ENCODE measurements at regions not wholly inside any gene's neighbourhood (a gene's known extent, or its start where the extent isn't known, plus 50 kb on each side); places are given as distances from the start of the nearest gene placed in this dataset.

- Histone ChIP-seq H3K9me2 (ENCODE audit: insufficient read depth, low read length) (no peaks in the 10 kb centered on the region), H2AFZ (ENCODE audit: low read length) (no peak overlapping the region), H3K79me2 (ENCODE audit: insufficient read depth, low read depth, low read length) (no peaks in the 10 kb centered on the region), H3K27ac (ENCODE audit: low read depth, low read length, poor library complexity, severe bottlenecking) (no peak overlapping the region), H3K4me2 (ENCODE audit: low read length) (no peak overlapping the region), H4K20me1 (ENCODE audit: insufficient read depth, low read length) (no peaks in the 10 kb centered on the region), H3K4me1 (ENCODE audit: insufficient read depth, low read length, poor library complexity, severe bottlenecking) (no peaks in the 10 kb centered on the region), H3K4me3 (ENCODE audit: low read depth, low read length, poor library complexity, severe bottlenecking) (no peak overlapping the region), H3K36me3 (ENCODE audit: insufficient read depth, low read length) (no peaks in the 10 kb centered on the region), H3K9me3 (ENCODE audit: low read length) (no peaks in the 10 kb centered on the region)
- no peak for TF ChIP-seq CTCF (conservative IDR thresholded peaks at IDR 0.05; ENCODE audit: low read length)
- no peak for TF ChIP-seq EZH2phosphoT487 (IDR thresholded peaks at IDR 0.05; ENCODE audit: borderline replicate concordance, low read depth, low read length)
- ChIA-PET CTCF (ENCODE audit: unreplicated experiment) (no interaction called here), POLR2A (no interaction called here)
- intact Hi-C loops (cut with micrococcal nuclease; ENCODE audit: unreplicated experiment) = no loop called here
- DNase-seq (ENCODE audit: low spot score) = no peak
- BruUV-seq (replicated peaks) = no TSS peak
These were observed 88.3 kb upstream of the ADGRL2 start for GRCh38 chr1:81712425-81712824.

GRCh38 chr1:81710857-81711256 is 89.9 kb upstream of the ADGRL2 start:
- no peak for DNase-seq (ENCODE audit: low spot score)
- Histone ChIP-seq H3K79me2 (ENCODE audit: insufficient read depth, low read depth, low read length) (no peaks in the 10 kb centered on the region), H3K9me3 (ENCODE audit: low read length) (no peaks in the 10 kb centered on the region), H2AFZ (ENCODE audit: low read length) (no peak overlapping the region), H3K27ac (ENCODE audit: low read depth, low read length, poor library complexity, severe bottlenecking) (no peak overlapping the region), H3K4me2 (ENCODE audit: low read length) (no peak overlapping the region), H3K9me2 (ENCODE audit: insufficient read depth, low read length) (no peaks in the 10 kb centered on the region), H4K20me1 (ENCODE audit: insufficient read depth, low read length) (no peaks in the 10 kb centered on the region), H3K4me3 (ENCODE audit: low read depth, low read length, poor library complexity, severe bottlenecking) (no peak overlapping the region), H3K4me1 (ENCODE audit: insufficient read depth, low read length, poor library complexity, severe bottlenecking) (no peaks in the 10 kb centered on the region), H3K36me3 (ENCODE audit: insufficient read depth, low read length) (no peaks in the 10 kb centered on the region)
- BruUV-seq (replicated peaks) = no TSS peak
- ChIA-PET POLR2A (no interaction called here), CTCF (ENCODE audit: unreplicated experiment) (no interaction called here)
- TF ChIP-seq CTCF (conservative IDR thresholded peaks at IDR 0.05; ENCODE audit: low read length) = no peak
- intact Hi-C loops (cut with micrococcal nuclease; ENCODE audit: unreplicated experiment) = no loop called here

GRCh38 chr1:81708250-81708649 is 92.5 kb upstream of the ADGRL2 start:
- DNase-seq (ENCODE audit: low spot score) = no peak

More at GRCh38 chr1:81708250-81708649, 92.5 kb upstream of the ADGRL2 start:
- Histone ChIP-seq H4K20me1 (ENCODE audit: insufficient read depth, low read length) (no peaks in the 10 kb centered on the region), H3K9me3 (ENCODE audit: low read length) (no peaks in the 10 kb centered on the region), H3K36me3 (ENCODE audit: insufficient read depth, low read length) (no peaks in the 10 kb centered on the region), H3K4me1 (ENCODE audit: insufficient read depth, low read length, poor library complexity, severe bottlenecking) (no peaks in the 10 kb centered on the region), H3K9me2 (ENCODE audit: insufficient read depth, low read length) (no peaks in the 10 kb centered on the region), H3K4me3 (ENCODE audit: low read depth, low read length, poor library complexity, severe bottlenecking) (no peak overlapping the region), H3K79me2 (ENCODE audit: insufficient read depth, low read depth, low read length) (no peaks in the 10 kb centered on the region), H3K4me2 (ENCODE audit: low read length) (no peak overlapping the region), H2AFZ (ENCODE audit: low read length) (no peak overlapping the region), H3K27ac (ENCODE audit: low read depth, low read length, poor library complexity, severe bottlenecking) (no peak overlapping the region)
- ChIA-PET POLR2A (no interaction called here), CTCF (ENCODE audit: unreplicated experiment) (no interaction called here)
- no TSS peak for BruUV-seq (replicated peaks)
- intact Hi-C loops (cut with micrococcal nuclease; ENCODE audit: unreplicated experiment) = no loop called here
- no peak for TF ChIP-seq EZH2phosphoT487 (IDR thresholded peaks at IDR 0.05; ENCODE audit: borderline replicate concordance, low read depth, low read length)
- no peak for TF ChIP-seq CTCF (conservative IDR thresholded peaks at IDR 0.05; ENCODE audit: low read length)
